Peyer's patch (tissue), 4 donors: ENCODE measurements at regions not wholly inside any gene's neighbourhood (a gene's known extent, or its start where the extent isn't known, plus 50 kb on each side); places are given as distances from the start of the nearest gene placed in this dataset.

Source experiments
- DNase-seq, 3 donors: peaks; one replicate each; pipeline ENCODE4 v3.0.0-alpha.2; 2017 to 2019
- H3K27ac ChIP-seq, 4 donors: fragments of 200-600 bp; sonication (generic); one replicate each; pipeline ENCODE4 v1.5.1; 2016 to 2019
- H3K27me3 ChIP-seq, 2 donors: fragments of 200-600 bp; sonication (generic); one replicate each; pipeline ENCODE4 v1.5.1; 2019
- H3K36me3 ChIP-seq, 3 donors: fragments of 200-600 bp; sonication (generic); one replicate each; pipeline ENCODE4 v1.5.1; 2016 to 2019
- H3K4me1 ChIP-seq, 4 donors: fragments of 200-600 bp; sonication (generic); one replicate each; pipeline ENCODE4 v1.5.1; 2016 to 2019
- H3K4me3 ChIP-seq, 4 donors: fragments of 200-600 bp; sonication (generic); 1 replicate in 3 of 4; 2 replicates in 1 of 4; pipeline ENCODE4 v1.5.1; 2016 to 2019; ENCODE audit warnings: mild to moderate bottlenecking in 1 of 4
- H3K9me3 ChIP-seq, 4 donors: fragments of 200-600 bp; sonication (generic); one replicate each; pipeline ENCODE4 v1.5.1; 2016 to 2019; ENCODE audit warnings: mild to moderate bottlenecking in 1 of 4
- POLR2A ChIP-seq, 2 donors: fragments of 450-650 bp; IDR thresholded peaks; one replicate each; pipeline ENCODE4 v1.5.1; 2017; ENCODE audit warnings: antibody characterized with exemption in 2 of 2, mild to moderate bottlenecking in 2 of 2, moderate library complexity in 2 of 2
- TF ChIP-seq, protein P1 (sequence below), 6 experiments: fragments of 450-650 bp in 4 of 6; fragments of 200-600 bp in 2 of 6; sonication (generic) in 1 of 6; IDR thresholded peaks; one replicate each; pipeline ENCODE4 v1.5.1; 2017 to 2019; ENCODE audit warnings: antibody characterized with exemption in 6 of 6, mild to moderate bottlenecking in 3 of 6, moderate library complexity in 1 of 6

DNA sequence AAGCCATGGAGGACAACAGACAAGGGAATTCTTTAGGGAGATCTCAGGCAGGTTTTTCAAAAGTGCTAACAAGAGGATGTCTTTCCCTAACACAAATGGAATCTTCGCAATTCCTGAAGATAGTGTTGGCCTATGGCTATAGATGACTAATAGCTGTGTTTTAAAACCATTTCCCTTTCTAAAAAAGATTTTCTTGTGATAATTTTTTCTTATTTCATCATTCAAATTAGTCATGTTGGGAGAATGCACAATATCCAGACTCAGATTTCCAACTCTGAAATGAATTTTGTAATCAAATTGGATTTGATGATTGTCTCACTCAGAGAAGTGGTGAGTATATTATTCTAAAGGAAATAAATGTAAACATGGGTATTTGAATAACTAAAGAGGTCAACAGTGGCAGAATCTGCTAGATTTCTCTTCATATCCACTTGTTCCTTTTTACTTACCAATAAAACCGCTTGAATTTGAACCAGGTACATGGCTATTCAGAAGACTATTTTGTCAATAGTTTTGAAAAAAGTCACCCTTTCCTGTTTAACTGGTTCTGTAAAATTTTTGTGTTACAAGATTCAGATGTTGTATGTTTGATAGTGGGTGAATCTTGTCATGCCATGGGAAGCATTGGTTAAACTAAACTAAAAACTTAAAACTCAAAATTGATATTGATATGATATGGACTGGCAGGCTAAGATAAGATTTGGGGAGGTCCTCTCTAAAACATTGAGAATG, 1223.7 kb upstream of the EYS start:
- H3K4me3 ChIP-seq = no peak overlapping the region
- DNase-seq = no peak
- TF ChIP-seq, protein P1, sequence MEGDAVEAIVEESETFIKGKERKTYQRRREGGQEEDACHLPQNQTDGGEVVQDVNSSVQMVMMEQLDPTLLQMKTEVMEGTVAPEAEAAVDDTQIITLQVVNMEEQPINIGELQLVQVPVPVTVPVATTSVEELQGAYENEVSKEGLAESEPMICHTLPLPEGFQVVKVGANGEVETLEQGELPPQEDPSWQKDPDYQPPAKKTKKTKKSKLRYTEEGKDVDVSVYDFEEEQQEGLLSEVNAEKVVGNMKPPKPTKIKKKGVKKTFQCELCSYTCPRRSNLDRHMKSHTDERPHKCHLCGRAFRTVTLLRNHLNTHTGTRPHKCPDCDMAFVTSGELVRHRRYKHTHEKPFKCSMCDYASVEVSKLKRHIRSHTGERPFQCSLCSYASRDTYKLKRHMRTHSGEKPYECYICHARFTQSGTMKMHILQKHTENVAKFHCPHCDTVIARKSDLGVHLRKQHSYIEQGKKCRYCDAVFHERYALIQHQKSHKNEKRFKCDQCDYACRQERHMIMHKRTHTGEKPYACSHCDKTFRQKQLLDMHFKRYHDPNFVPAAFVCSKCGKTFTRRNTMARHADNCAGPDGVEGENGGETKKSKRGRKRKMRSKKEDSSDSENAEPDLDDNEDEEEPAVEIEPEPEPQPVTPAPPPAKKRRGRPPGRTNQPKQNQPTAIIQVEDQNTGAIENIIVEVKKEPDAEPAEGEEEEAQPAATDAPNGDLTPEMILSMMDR (IDR thresholded peaks at IDR 0.05) = no peak
- TF ChIP-seq POLR2A (IDR thresholded peaks at IDR 0.05) = no peak
- H3K4me1 ChIP-seq = no peaks in the 10 kb centered on the region
- H3K9me3 ChIP-seq = peaks cover 0 to 8% (median 0%) of the 10 kb centered on the region in 4 donors
- H3K27me3 ChIP-seq = no peaks in the 10 kb centered on the region
- H3K36me3 ChIP-seq = no peaks in the 10 kb centered on the region
- H3K27ac ChIP-seq = no peak overlapping the region

DNA sequence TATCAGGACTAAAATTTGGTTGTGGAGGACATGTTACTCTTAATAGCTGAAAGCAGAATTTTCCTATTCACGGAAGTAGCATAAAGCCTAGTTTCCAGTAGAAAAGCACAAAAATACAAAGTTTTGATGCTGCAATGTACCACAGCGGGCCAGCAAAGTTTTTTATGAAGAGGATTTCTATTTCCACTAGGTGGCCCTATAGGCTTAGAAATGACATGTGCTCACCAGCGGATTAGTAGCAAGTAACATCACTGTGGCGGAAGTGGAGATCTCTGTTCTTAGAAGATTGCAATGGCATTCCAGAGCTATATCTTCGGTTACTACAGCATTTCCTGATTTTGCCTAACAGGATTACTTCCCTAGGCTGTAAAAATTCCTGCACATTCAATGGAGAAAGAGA, 1219.0 kb upstream of the EYS start:
- TF ChIP-seq POLR2A (IDR thresholded peaks at IDR 0.05) = no peak
- TF ChIP-seq, protein P1 (IDR thresholded peaks at IDR 0.05) = no peak
- DNase-seq = no peak
- Histone ChIP-seq H3K36me3 (no peaks in the 10 kb centered on the region), H3K4me3 (no peak overlapping the region), H3K4me1 (no peaks in the 10 kb centered on the region), H3K27me3 (no peaks in the 10 kb centered on the region), H3K27ac (no peak overlapping the region), H3K9me3 (peaks cover 0 to 18% (median 2%) of the 10 kb centered on the region in 4 donors)

DNA sequence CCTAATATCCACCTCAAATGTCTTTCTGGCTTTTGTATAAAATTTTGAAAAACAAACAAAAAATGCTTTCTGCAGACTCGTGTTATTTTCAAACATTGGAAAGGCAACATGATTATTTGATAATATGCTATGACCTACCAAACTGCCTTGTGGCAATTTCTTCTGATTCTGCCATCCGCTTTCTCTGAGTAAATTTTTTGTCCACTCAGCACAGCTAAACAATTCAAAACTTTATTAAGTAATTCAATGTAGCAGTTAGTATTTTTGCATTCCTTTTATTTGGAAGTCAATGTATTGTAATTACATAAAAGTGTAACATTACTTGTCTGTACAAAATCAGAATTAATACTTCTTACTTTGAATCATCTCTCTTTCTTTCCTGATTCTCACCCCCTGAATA, 1206.6 kb upstream of the EYS start:
- no peak for DNase-seq
- no peak for TF ChIP-seq POLR2A (IDR thresholded peaks at IDR 0.05)
- TF ChIP-seq, protein P1 (IDR thresholded peaks at IDR 0.05) = no peak
- H3K27me3 ChIP-seq = no peaks in the 10 kb centered on the region
- H3K36me3 ChIP-seq = no peaks in the 10 kb centered on the region
- no peaks in the 10 kb centered on the region for H3K9me3 ChIP-seq
- no peaks in the 10 kb centered on the region for H3K4me1 ChIP-seq
- H3K27ac ChIP-seq = no peak overlapping the region
- no peak overlapping the region for H3K4me3 ChIP-seq

DNA sequence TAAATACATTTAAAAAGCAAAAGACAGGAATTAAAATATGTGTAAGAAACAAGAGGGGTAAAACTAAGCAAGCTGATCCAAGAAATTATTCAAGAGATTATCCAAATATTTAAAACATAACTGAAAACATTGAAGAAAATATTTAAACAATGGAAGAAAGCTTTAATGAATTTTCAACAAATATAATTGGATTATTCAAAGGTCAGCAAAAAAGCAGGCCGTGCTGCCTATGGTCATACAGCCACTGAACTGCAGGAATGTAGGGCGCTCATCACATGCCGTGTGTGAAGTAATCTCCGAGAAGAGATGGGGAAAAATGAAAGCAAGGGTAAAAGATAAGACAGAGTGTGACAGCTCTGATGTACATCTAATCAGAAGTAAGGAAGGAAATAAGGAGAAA, 1195.4 kb upstream of the EYS start:
- Histone ChIP-seq H3K4me1 (no peaks in the 10 kb centered on the region), H3K27me3 (no peaks in the 10 kb centered on the region), H3K36me3 (no peaks in the 10 kb centered on the region), H3K4me3 (no peak overlapping the region), H3K9me3 (peaks cover 0 to under 1% (median 0%) of the 10 kb centered on the region in 4 donors), H3K27ac (no peak overlapping the region)
- no peak for DNase-seq
- TF ChIP-seq POLR2A (IDR thresholded peaks at IDR 0.05) = no peak
- TF ChIP-seq, protein P1 (IDR thresholded peaks at IDR 0.05) = no peak

DNA sequence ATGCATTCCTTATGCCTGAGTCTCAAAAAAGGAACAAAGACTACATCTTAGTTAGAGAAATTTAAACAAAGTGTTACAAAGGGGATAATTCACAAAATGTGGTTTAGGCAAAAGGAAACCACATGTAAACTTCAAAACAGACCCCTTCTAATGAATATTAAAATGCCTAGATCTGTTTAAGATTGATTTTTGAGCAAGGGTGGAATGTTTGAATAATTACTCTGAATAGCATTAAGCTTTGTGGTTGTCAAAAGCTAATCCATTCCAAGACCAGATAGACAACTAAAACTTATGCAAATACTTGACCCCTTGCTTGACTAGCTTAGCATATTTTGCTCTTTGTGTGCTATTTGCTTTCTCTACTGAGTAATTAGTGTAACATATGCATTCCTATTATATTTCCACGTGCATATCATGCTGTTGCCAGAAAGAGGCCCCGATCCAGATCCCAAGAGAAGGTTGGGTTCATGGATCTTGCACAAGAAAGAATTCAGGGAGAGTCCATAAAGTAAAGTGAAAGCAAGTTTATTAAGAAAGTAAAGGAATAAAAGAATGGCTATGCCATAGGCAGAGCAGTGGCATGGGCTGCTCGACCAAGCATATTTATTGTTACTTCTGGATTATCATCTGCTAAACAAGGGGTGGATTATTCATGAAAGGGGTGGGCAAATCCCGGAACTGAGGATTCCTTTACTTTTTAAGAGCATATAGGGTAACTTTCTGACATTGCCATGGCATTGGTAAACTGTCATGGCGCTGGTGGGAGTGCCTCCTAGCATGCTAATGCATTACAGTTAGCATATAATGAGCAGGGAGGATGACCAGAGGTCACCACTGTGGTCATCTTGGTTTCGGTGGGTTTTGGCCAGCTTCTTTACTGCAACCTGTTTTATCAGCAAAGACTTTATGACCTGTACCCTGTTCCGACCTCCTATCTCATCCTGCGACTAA, 1193.4 kb upstream of the EYS start:
- H3K9me3 ChIP-seq = peaks cover 0 to 8% (median 0%) of the 10 kb centered on the region in 4 donors
- DNase-seq = no peak
- no peaks in the 10 kb centered on the region for H3K27me3 ChIP-seq
- no peaks in the 10 kb centered on the region for H3K4me1 ChIP-seq
- H3K27ac ChIP-seq = no peak overlapping the region
- no peak for TF ChIP-seq POLR2A (IDR thresholded peaks at IDR 0.05)
- TF ChIP-seq, protein P1 (IDR thresholded peaks at IDR 0.05) = no peak
- no peak overlapping the region for H3K4me3 ChIP-seq
- no peaks in the 10 kb centered on the region for H3K36me3 ChIP-seq
